ENCODE measurements at regions not wholly inside any gene's neighbourhood (a gene's known extent, or its start where the extent isn't known, plus 50 kb on each side); places are given as distances from the start of the nearest gene placed in this dataset.

DNA sequence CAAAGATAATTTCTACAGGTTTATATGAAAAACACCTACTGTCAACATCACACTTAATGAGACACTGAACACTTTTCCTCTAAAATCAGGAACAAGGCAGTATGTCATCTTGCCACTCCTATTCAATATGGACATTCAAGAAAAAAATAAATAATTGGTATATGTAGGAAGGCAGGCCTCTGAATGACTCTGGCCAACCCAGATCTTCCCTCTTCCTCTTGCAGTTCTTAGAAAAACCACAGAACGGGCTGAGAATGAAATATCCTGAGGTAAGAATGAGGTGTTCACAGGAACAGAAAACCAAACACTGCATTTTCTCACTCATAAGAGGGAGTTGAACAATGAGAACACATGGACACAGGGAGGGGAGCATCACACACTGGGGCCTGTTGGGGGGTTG, 1207.2 kb upstream of the CITED2 start:
- no peaks in the 10 kb centered on the region for H3K27me3 Mint-ChIP-seq
- H3K9me3 Mint-ChIP-seq: no peaks in the 10 kb centered on the region
- H3K27ac Mint-ChIP-seq: no peak overlapping the region
- ATAC-seq (ENCODE audit: low read depth) (no peak), DNase-seq (no peak)
- H3K4me3 Mint-ChIP-seq: no peak overlapping the region
- ChIA-PET CTCF (no interaction called here), POLR2A (no interaction called here)
- no peak for TF ChIP-seq CTCF (IDR thresholded peaks at IDR 0.05)
- intact Hi-C loops (cut with micrococcal nuclease): no loop called here
- H3K4me1 Mint-ChIP-seq: no peaks in the 10 kb centered on the region
- no peaks in the 10 kb centered on the region for H3K36me3 Mint-ChIP-seq (ENCODE audit: low read depth)

DNA sequence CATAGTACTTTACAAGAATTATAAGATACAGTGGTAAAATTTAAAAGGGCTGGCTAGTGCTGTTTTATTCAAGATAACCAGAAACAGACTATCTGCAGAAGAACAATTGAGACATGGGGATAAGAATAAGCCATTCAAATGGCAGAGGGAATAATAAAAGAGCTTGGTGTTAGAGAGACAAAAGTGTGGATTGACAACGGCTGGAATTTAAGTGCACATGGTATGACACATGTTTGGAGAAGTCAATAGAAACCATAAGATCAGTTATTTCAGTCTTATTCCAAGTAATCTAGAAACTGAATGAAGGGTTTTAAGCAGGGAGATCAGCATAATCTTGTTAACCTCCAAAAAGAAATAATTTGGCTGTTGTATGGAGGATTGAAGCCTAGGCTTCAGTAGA, 1205.5 kb upstream of the CITED2 start:
- Mint-ChIP-seq H3K4me3 (no peak overlapping the region), H3K27me3 (no peaks in the 10 kb centered on the region), H3K27ac (no peak overlapping the region), H3K9me3 (no peaks in the 10 kb centered on the region), H3K4me1 (no peaks in the 10 kb centered on the region), H3K36me3 (ENCODE audit: low read depth) (no peaks in the 10 kb centered on the region)
- no peak for DNase-seq
- ATAC-seq (ENCODE audit: low read depth): no peak
- TF ChIP-seq CTCF (IDR thresholded peaks at IDR 0.05): no peak
- intact Hi-C loops (cut with micrococcal nuclease): no loop called here
- CTCF ChIA-PET: no interaction called here
- POLR2A ChIA-PET: no interaction called here

- H3K27ac Mint-ChIP-seq: no peak overlapping the region
- no peak for ATAC-seq (ENCODE audit: low read depth)
- CTCF ChIA-PET: no interaction called here
- POLR2A ChIA-PET: no interaction called here
- no peaks in the 10 kb centered on the region for H3K27me3 Mint-ChIP-seq
- intact Hi-C loops (cut with micrococcal nuclease): no loop called here
- TF ChIP-seq CTCF (IDR thresholded peaks at IDR 0.05): no peak
- no peak for DNase-seq
- H3K4me3 Mint-ChIP-seq: no peak overlapping the region
- H3K4me1 Mint-ChIP-seq: no peaks in the 10 kb centered on the region
- H3K36me3 Mint-ChIP-seq (ENCODE audit: low read depth): no peaks in the 10 kb centered on the region
- H3K9me3 Mint-ChIP-seq: no peaks in the 10 kb centered on the region
These were observed 1201.6 kb upstream of the CITED2 start for GRCh38 chr6:140576004-140576555.

DNA sequence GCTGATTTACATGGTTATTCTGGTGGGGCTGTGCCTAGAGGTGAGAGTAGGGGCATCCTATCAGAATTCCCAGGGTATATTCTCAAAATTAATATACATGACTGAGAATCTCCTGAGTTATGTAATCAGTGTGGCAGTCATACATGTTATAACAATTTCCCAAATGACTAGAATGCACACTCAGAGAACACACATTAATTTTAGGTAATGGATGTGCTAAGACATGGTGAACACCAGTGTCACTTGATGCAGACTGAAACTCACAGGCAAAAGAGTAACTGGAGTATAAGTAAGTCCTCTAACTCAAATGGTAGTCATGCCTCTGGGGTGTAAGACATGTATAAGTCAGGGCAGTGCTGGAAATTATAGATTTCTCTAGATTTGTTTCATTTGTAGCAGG, 1198.4 kb upstream of the CITED2 start:
- no peaks in the 10 kb centered on the region for H3K9me3 Mint-ChIP-seq
- DNase-seq (no peak), ATAC-seq (ENCODE audit: low read depth) (no peak)
- intact Hi-C loops (cut with micrococcal nuclease): no loop called here
- no peak overlapping the region for H3K4me3 Mint-ChIP-seq
- H3K4me1 Mint-ChIP-seq: no peaks in the 10 kb centered on the region
- ChIA-PET CTCF (no interaction called here), POLR2A (no interaction called here)
- no peaks in the 10 kb centered on the region for H3K27me3 Mint-ChIP-seq
- H3K27ac Mint-ChIP-seq: no peak overlapping the region
- no peaks in the 10 kb centered on the region for H3K36me3 Mint-ChIP-seq (ENCODE audit: low read depth)
- no peak for TF ChIP-seq CTCF (IDR thresholded peaks at IDR 0.05)

GRCh38 chr6:140572129-140572528, 1197.7 kb upstream of the CITED2 start:
- Mint-ChIP-seq H3K27me3 (no peaks in the 10 kb centered on the region), H3K36me3 (ENCODE audit: low read depth) (no peaks in the 10 kb centered on the region), H3K27ac (no peak overlapping the region), H3K9me3 (no peaks in the 10 kb centered on the region), H3K4me1 (no peaks in the 10 kb centered on the region), H3K4me3 (no peak overlapping the region)
- no peak for TF ChIP-seq CTCF (IDR thresholded peaks at IDR 0.05)
- DNase-seq: no peak
- CTCF ChIA-PET: no interaction called here
- no peak for ATAC-seq (ENCODE audit: low read depth)
- intact Hi-C loops (cut with micrococcal nuclease): no loop called here
- POLR2A ChIA-PET: no interaction called here
